PC-3 (cell line): ENCODE measurements at regions not wholly inside any gene's neighbourhood (a gene's known extent, or its start where the extent isn't known, plus 50 kb on each side); places are given as distances from the start of the nearest gene placed in this dataset.

Experiments used
- ATAC-seq: fragments of 200-7000 bp; cut with Tn5 transposase; 2 replicates; pipeline ENCODE4 v1.9.1; 2020; ENCODE audit warnings: mild to moderate bottlenecking, moderate library complexity
- BruUV-seq: library from RNA; stranded (reverse); fragments of 400-500 nt; replicated peaks from 2 replicates; lab custom pipeline; 2021; lab: Mats Ljungman, UMichigan
- CTCF ChIA-PET: fragments of 300-600 bp; sonication (Branson Sonifier 250); formaldehyde crosslinking; loops from one replicate; lab custom pipeline; 2022; ENCODE audit warnings: antibody characterized with exemption; lab: Charles Lee
- POLR2A ChIA-PET: fragments of 300-600 bp; sonication (Branson Sonifier 250); formaldehyde crosslinking; loops from one replicate; lab custom pipeline; 2022; ENCODE audit warnings: antibody characterized with exemption; ENCODE audit not compliant: unreplicated experiment; lab: Charles Lee
- DNase-seq: peaks from one replicate; pipeline ENCODE4 v3.0.0-alpha.2; 2015
- H2AFZ ChIP-seq: fragments of 300-600 bp; sonication (generic); 2 replicates; pipeline ENCODE4 v1.6.0; 2016; ENCODE audit warnings: antibody characterized with exemption, low read length
- H3F3A ChIP-seq: fragments of 300-600 bp; sonication (generic); one replicate; pipeline ENCODE4 v1.6.0; 2017; ENCODE audit warnings: antibody characterized with exemption, low read length, control low read depth, mild to moderate bottlenecking; ENCODE audit not compliant: unreplicated experiment
- H3K27ac ChIP-seq: fragments of 300-600 bp; sonication (generic); 2 replicates; pipeline ENCODE4 v1.5.1; 2016; ENCODE audit warnings: mild to moderate bottlenecking, low read length
- H3K27me3 ChIP-seq: fragments of 300-600 bp; sonication (generic); 2 replicates; pipeline ENCODE4 v1.6.1; 2016; ENCODE audit warnings: low read length, mixed read lengths
- H3K36me3 ChIP-seq: fragments of 300-600 bp; sonication (generic); 2 replicates; pipeline ENCODE4 v1.6.1; 2016; ENCODE audit warnings: low read depth, mixed run types, low read length, mixed read lengths
- H3K4me1 ChIP-seq: fragments of 300-600 bp; sonication (generic); 2 replicates; pipeline ENCODE4 v1.5.1; 2016; ENCODE audit warnings: low read length; ENCODE audit not compliant: insufficient read depth
- H3K4me2 ChIP-seq: fragments of 300-600 bp; sonication (generic); 2 replicates; pipeline ENCODE4 v1.6.0; 2016; ENCODE audit warnings: low read length
- H3K4me3 ChIP-seq: fragments of 300-600 bp; sonication (generic); 2 replicates; pipeline ENCODE4 v1.5.1; 2016; ENCODE audit warnings: mild to moderate bottlenecking, low read length, mixed read lengths
- H3K79me2 ChIP-seq: fragments of 300-600 bp; sonication (generic); 2 replicates; pipeline ENCODE4 v1.6.1; 2017; ENCODE audit warnings: low read length, mixed read lengths
- H3K9ac ChIP-seq: fragments of 300-600 bp; sonication (generic); 2 replicates; pipeline ENCODE4 v1.6.0; 2016; ENCODE audit warnings: mild to moderate bottlenecking, low read length
- H3K9me2 ChIP-seq: fragments of 300-600 bp; sonication (generic); replicated peaks from 2 replicates; pipeline ENCODE4 v1.6.1; 2016; ENCODE audit warnings: mixed run types, low read length, mixed read lengths
- H3K9me3 ChIP-seq: fragments of 300-600 bp; sonication (generic); 2 replicates; pipeline ENCODE4 v1.6.1; 2016; ENCODE audit warnings: low read length, mixed read lengths
- H4K20me1 ChIP-seq: fragments of 300-600 bp; sonication (generic); 2 replicates; pipeline ENCODE4 v1.6.1; 2016; ENCODE audit warnings: low read length, mixed read lengths
- EZH2 ChIP-seq: fragments of 300-600 bp; sonication (generic); IDR thresholded peaks from one replicate; pipeline ENCODE4 v1.6.1; 2017; ENCODE audit warnings: antibody characterized with exemption, mild to moderate bottlenecking, low read length; ENCODE audit not compliant: unreplicated experiment
- EZH2phosphoT487 ChIP-seq: fragments of 300-600 bp; sonication (generic); IDR thresholded peaks from 2 replicates; pipeline ENCODE4 v1.6.1; 2018; ENCODE audit warnings: mild to moderate bottlenecking, antibody characterized with exemption, low read length, borderline replicate concordance
- intact Hi-C: fragments of 100-400 bp; cut with micrococcal nuclease; formaldehyde crosslinking; loops from 2 replicates; pipeline ENCODE4 v1.9.0; 2023
- TF ChIP-seq, protein P1 (sequence below): fragments of 300-600 bp; sonication (generic); conservative IDR thresholded peaks from 2 replicates; pipeline ENCODE4 v1.5.1; 2017; ENCODE audit warnings: antibody characterized with exemption, low read depth, mild to moderate bottlenecking, low read length

- H3K9ac ChIP-seq = no peak overlapping the region
- no peak overlapping the region for H2AFZ ChIP-seq
- CTCF ChIA-PET = no interaction called here
- H3K9me3 ChIP-seq = no peaks in the 10 kb centered on the region
- H4K20me1 ChIP-seq = no peaks in the 10 kb centered on the region
- ATAC-seq (no peak), DNase-seq (no peak)
- TF ChIP-seq, protein P1, sequence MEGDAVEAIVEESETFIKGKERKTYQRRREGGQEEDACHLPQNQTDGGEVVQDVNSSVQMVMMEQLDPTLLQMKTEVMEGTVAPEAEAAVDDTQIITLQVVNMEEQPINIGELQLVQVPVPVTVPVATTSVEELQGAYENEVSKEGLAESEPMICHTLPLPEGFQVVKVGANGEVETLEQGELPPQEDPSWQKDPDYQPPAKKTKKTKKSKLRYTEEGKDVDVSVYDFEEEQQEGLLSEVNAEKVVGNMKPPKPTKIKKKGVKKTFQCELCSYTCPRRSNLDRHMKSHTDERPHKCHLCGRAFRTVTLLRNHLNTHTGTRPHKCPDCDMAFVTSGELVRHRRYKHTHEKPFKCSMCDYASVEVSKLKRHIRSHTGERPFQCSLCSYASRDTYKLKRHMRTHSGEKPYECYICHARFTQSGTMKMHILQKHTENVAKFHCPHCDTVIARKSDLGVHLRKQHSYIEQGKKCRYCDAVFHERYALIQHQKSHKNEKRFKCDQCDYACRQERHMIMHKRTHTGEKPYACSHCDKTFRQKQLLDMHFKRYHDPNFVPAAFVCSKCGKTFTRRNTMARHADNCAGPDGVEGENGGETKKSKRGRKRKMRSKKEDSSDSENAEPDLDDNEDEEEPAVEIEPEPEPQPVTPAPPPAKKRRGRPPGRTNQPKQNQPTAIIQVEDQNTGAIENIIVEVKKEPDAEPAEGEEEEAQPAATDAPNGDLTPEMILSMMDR = no peak
- TF ChIP-seq EZH2phosphoT487 = no peak
- no peak for TF ChIP-seq EZH2
- POLR2A ChIA-PET = no interaction called here
- BruUV-seq = no TSS peak
- peaks cover 17% of the 10 kb centered on the region for H3K4me1 ChIP-seq
- no peak overlapping the region for H3K27ac ChIP-seq
- intact Hi-C loops = no loop called here
- H3K27me3 ChIP-seq = no peaks in the 10 kb centered on the region
- H3K4me3 ChIP-seq = no peak overlapping the region
- H3K36me3 ChIP-seq = no peaks in the 10 kb centered on the region
- H3K79me2 ChIP-seq = no peaks in the 10 kb centered on the region
- no peak overlapping the region for H3K4me2 ChIP-seq
- no peaks in the 10 kb centered on the region for H3K9me2 ChIP-seq
- H3F3A ChIP-seq = no peaks in the 10 kb centered on the region
Measured at GRCh38 chr1:83024251-83024767, 974.6 kb downstream of the TTLL7 start.

DNA sequence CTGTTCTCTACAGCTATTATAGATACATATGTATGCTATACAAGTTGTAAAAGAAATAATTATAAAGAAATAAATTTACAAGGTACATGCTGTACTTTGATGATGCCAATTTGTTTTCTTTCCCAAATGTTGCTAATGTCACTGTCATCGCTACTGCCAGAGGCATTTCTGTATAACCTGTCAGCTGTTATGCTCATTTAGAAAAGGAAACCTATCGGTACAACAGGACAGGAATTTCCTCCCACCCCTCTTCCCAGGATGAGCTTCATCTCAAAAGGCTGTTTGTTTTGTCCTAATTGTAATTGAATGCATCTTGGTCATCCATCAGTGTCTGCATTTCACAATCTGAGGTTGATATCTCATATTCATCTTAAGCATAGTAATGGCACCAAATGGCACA lies 975.7 kb downstream of the TTLL7 start:
- TF ChIP-seq EZH2 (no peak), EZH2phosphoT487 (no peak)
- TF ChIP-seq, protein P1 = no peak
- Histone ChIP-seq H3K36me3 (no peaks in the 10 kb centered on the region), H3K9me2 (no peaks in the 10 kb centered on the region), H3K9me3 (no peaks in the 10 kb centered on the region), H3K4me2 (no peak overlapping the region), H2AFZ (no peak overlapping the region), H3K79me2 (no peaks in the 10 kb centered on the region), H3K4me3 (no peak overlapping the region), H3K27me3 (no peaks in the 10 kb centered on the region), H4K20me1 (no peaks in the 10 kb centered on the region), H3K4me1 (peaks cover 14% of the 10 kb centered on the region), H3F3A (no peaks in the 10 kb centered on the region), H3K27ac (no peak overlapping the region), H3K9ac (no peak overlapping the region)
- DNase-seq (no peak), ATAC-seq (no peak)
- ChIA-PET POLR2A (no interaction called here), CTCF (no interaction called here)
- intact Hi-C loops = no loop called here
- no TSS peak for BruUV-seq

GRCh38 chr1:83022206-83022605 lies 976.7 kb downstream of the TTLL7 start:
- no peaks in the 10 kb centered on the region for H3K27me3 ChIP-seq
- H3K79me2 ChIP-seq = no peaks in the 10 kb centered on the region
- no peaks in the 10 kb centered on the region for H3K36me3 ChIP-seq
- DNase-seq = no peak
- POLR2A ChIA-PET = no interaction called here
- H2AFZ ChIP-seq = no peak overlapping the region
- intact Hi-C loops = no loop called here
- H3K4me1 ChIP-seq = peaks cover 9% of the 10 kb centered on the region
- ATAC-seq = no peak
- BruUV-seq = no TSS peak
- no peak overlapping the region for H3K4me2 ChIP-seq
- H3K27ac ChIP-seq = no peak overlapping the region
- H3F3A ChIP-seq = no peaks in the 10 kb centered on the region
- no peak overlapping the region for H3K9ac ChIP-seq
- TF ChIP-seq EZH2 = no peak
- TF ChIP-seq, protein P1 = no peak
- no peak for TF ChIP-seq EZH2phosphoT487
- no peak overlapping the region for H3K4me3 ChIP-seq
- H4K20me1 ChIP-seq = no peaks in the 10 kb centered on the region
- no peaks in the 10 kb centered on the region for H3K9me2 ChIP-seq
- no peaks in the 10 kb centered on the region for H3K9me3 ChIP-seq
- CTCF ChIA-PET = no interaction called here
